Skeletal muscle tissue (tissue), 3 donors: ENCODE measurements at regions not wholly inside any gene's neighbourhood (a gene's known extent, or its start where the extent isn't known, plus 50 kb on each side); places are given as distances from the start of the nearest gene placed in this dataset.

ENCODE experiments used
- H3K27ac ChIP-seq: one replicate; pipeline ENCODE4 v1.7.0; 2013; ENCODE audit warnings: mild to moderate bottlenecking, low read depth, low read length, inconsistent platforms
- H3K27me3 ChIP-seq, 3 donors: one replicate each; pipeline ENCODE4 v1.7.0; 2013; ENCODE audit warnings: low read length in 3 of 3; ENCODE audit not compliant: control insufficient read depth in 3 of 3, insufficient read depth in 3 of 3
- H3K36me3 ChIP-seq, 3 donors: one replicate each; pipeline ENCODE4 v1.7.0; 2013; ENCODE audit warnings: low read length in 3 of 3; ENCODE audit not compliant: control insufficient read depth in 3 of 3, insufficient read depth in 3 of 3
- H3K4me1 ChIP-seq, 3 donors: one replicate each; pipeline ENCODE4 v1.7.0; 2013; ENCODE audit warnings: low read length in 3 of 3, mild to moderate bottlenecking in 3 of 3; ENCODE audit not compliant: control insufficient read depth in 3 of 3, insufficient read depth in 3 of 3
- H3K4me3 ChIP-seq, 3 donors: one replicate each; pipeline ENCODE4 v1.7.0; 2013; ENCODE audit warnings: low read length in 3 of 3
- H3K9ac ChIP-seq, 3 donors: one replicate each; pipeline ENCODE4 v1.7.0; 2013; ENCODE audit warnings: low read length in 3 of 3, mild to moderate bottlenecking in 3 of 3, moderate library complexity in 2 of 3, low read depth in 1 of 3
- H3K9me3 ChIP-seq, 3 donors: one replicate each; pipeline ENCODE4 v1.7.0; 2013; ENCODE audit warnings: low read length in 3 of 3; ENCODE audit not compliant: control insufficient read depth in 3 of 3
- donor health status: Osteomylitis.

GRCh38 chr12:58067610-58068387 lies 126.4 kb downstream of the ATP23 start:
- H3K36me3 ChIP-seq = no peaks in the 10 kb centered on the region
- H3K27ac ChIP-seq = no peak overlapping the region
- H3K4me3 ChIP-seq = no peak overlapping the region
- no peaks in the 10 kb centered on the region for H3K9me3 ChIP-seq
- peaks cover 0 to 6% (median 3%) of the 10 kb centered on the region in 3 donors for H3K4me1 ChIP-seq
- no peaks in the 10 kb centered on the region for H3K27me3 ChIP-seq
- no peak overlapping the region for H3K9ac ChIP-seq

- no peak overlapping the region for H3K4me3 ChIP-seq
- peaks cover 0 to 6% (median 3%) of the 10 kb centered on the region in 3 donors for H3K4me1 ChIP-seq
- no peaks in the 10 kb centered on the region for H3K9me3 ChIP-seq
- no peaks in the 10 kb centered on the region for H3K27me3 ChIP-seq
- H3K9ac ChIP-seq = no peak overlapping the region
- no peaks in the 10 kb centered on the region for H3K36me3 ChIP-seq
- H3K27ac ChIP-seq = no peak overlapping the region
These were observed 127.3 kb downstream of the ATP23 start for GRCh38 chr12:58068706-58069105.

GRCh38 chr12:58069268-58069963 lies 128.0 kb downstream of the ATP23 start:
- no peak overlapping the region for H3K4me3 ChIP-seq
- no peaks in the 10 kb centered on the region for H3K36me3 ChIP-seq
- H3K27me3 ChIP-seq = no peaks in the 10 kb centered on the region
- H3K4me1 ChIP-seq = peaks cover 0 to 6% (median 3%) of the 10 kb centered on the region in 3 donors
- no peaks in the 10 kb centered on the region for H3K9me3 ChIP-seq
- no peak overlapping the region for H3K9ac ChIP-seq
- no peak overlapping the region for H3K27ac ChIP-seq

- H3K9ac ChIP-seq = no peak overlapping the region
- H3K4me1 ChIP-seq = peaks cover 0 to 6% (median 3%) of the 10 kb centered on the region in 3 donors
- no peaks in the 10 kb centered on the region for H3K27me3 ChIP-seq
- H3K9me3 ChIP-seq = no peaks in the 10 kb centered on the region
- H3K36me3 ChIP-seq = no peaks in the 10 kb centered on the region
- no peak overlapping the region for H3K4me3 ChIP-seq
- no peak overlapping the region for H3K27ac ChIP-seq
These were observed 130.6 kb downstream of the ATP23 start for GRCh38 chr12:58071994-58072393.

GRCh38 chr12:58074259-58074658 lies 132.9 kb downstream of the ATP23 start:
- Histone ChIP-seq H3K4me1 (peaks cover 0 to 6% (median 3%) of the 10 kb centered on the region in 3 donors), H3K9me3 (no peaks in the 10 kb centered on the region), H3K27ac (no peak overlapping the region), H3K9ac (no peak overlapping the region), H3K4me3 (no peak overlapping the region), H3K36me3 (no peaks in the 10 kb centered on the region), H3K27me3 (no peaks in the 10 kb centered on the region)

GRCh38 chr12:58079806-58080205 lies 138.4 kb downstream of the ATP23 start:
- H3K9ac ChIP-seq = no peak overlapping the region
- no peaks in the 10 kb centered on the region for H3K36me3 ChIP-seq
- peaks cover 4 to 15% (median 13%) of the 10 kb centered on the region in 3 donors for H3K4me1 ChIP-seq
- H3K27ac ChIP-seq = no peak overlapping the region
- no peak overlapping the region for H3K4me3 ChIP-seq
- no peaks in the 10 kb centered on the region for H3K9me3 ChIP-seq
- H3K27me3 ChIP-seq = no peaks in the 10 kb centered on the region

GRCh38 chr12:58081488-58081887 lies 140.1 kb downstream of the ATP23 start:
- no peaks in the 10 kb centered on the region for H3K9me3 ChIP-seq
- no peak overlapping the region for H3K4me3 ChIP-seq
- peaks cover 4 to 17% (median 13%) of the 10 kb centered on the region in 3 donors for H3K4me1 ChIP-seq
- no peak overlapping the region for H3K9ac ChIP-seq
- H3K27ac ChIP-seq = no peak overlapping the region
- H3K36me3 ChIP-seq = no peaks in the 10 kb centered on the region
- no peaks in the 10 kb centered on the region for H3K27me3 ChIP-seq

GRCh38 chr12:58082996-58083395 lies 141.6 kb downstream of the ATP23 start:
- Histone ChIP-seq H3K9me3 (no peaks in the 10 kb centered on the region), H3K4me1 (peaks cover 4 to 29% (median 16%) of the 10 kb centered on the region in 3 donors), H3K4me3 (no peak overlapping the region), H3K27ac (no peak overlapping the region), H3K9ac (no peak overlapping the region), H3K27me3 (no peaks in the 10 kb centered on the region), H3K36me3 (no peaks in the 10 kb centered on the region)

GRCh38 chr12:58086006-58086405 lies 144.6 kb downstream of the ATP23 start:
- Histone ChIP-seq H3K4me1 (peaks cover 13 to 49% (median 27%) of the 10 kb centered on the region in 3 donors), H3K27ac (no peak overlapping the region), H3K9me3 (no peaks in the 10 kb centered on the region), H3K4me3 (no peak overlapping the region), H3K27me3 (no peaks in the 10 kb centered on the region), H3K36me3 (no peaks in the 10 kb centered on the region), H3K9ac (no peak overlapping the region)

- Histone ChIP-seq H3K27ac (peak overlapping the region; percentile 73), H3K4me3 (peak overlapping the region; percentile 7 to 42 (median 23)), H3K36me3 (no peaks in the 10 kb centered on the region), H3K4me1 (peaks cover 16 to 48% (median 24%) of the 10 kb centered on the region in 3 donors), H3K27me3 (no peaks in the 10 kb centered on the region), H3K9ac (peak overlapping the region in 2 of 3 donors; percentile 2 to 5), H3K9me3 (no peaks in the 10 kb centered on the region)
These were observed 145.6 kb downstream of the ATP23 start for GRCh38 chr12:58086930-58087329.
